Ascending aorta (tissue), 2 donors: ENCODE measurements at regions not wholly inside any gene's neighbourhood (a gene's known extent, or its start where the extent isn't known, plus 50 kb on each side); places are given as distances from the start of the nearest gene placed in this dataset.

Experiments
- DNase-seq, 2 donors: peaks; one replicate each; pipeline ENCODE4 v3.0.0-alpha.2; 2019; ENCODE audit warnings: low spot score in 2 of 2
- H3K27ac ChIP-seq, 2 donors: fragments of 200-600 bp; sonication (generic); one replicate each; pipeline ENCODE4 v1.5.1; 2016 to 2017; ENCODE audit warnings: mild to moderate bottlenecking in 1 of 2
- H3K27me3 ChIP-seq: fragments of 200-600 bp; sonication (generic); one replicate; pipeline ENCODE4 v1.5.1; 2017
- H3K36me3 ChIP-seq, 2 donors: fragments of 200-600 bp; sonication (generic); one replicate each; pipeline ENCODE4 v1.5.1; 2016
- H3K4me1 ChIP-seq, 2 donors: fragments of 200-600 bp; sonication (generic); one replicate each; pipeline ENCODE4 v1.5.1; 2016 to 2017; ENCODE audit warnings: mild to moderate bottlenecking in 1 of 2
- H3K4me3 ChIP-seq, 2 donors: fragments of 200-600 bp; sonication (generic); one replicate each; pipeline ENCODE4 v1.5.1; 2016 to 2017; ENCODE audit warnings: mild to moderate bottlenecking in 1 of 2
- H3K9me3 ChIP-seq, 2 donors: fragments of 200-600 bp; sonication (generic); one replicate each; pipeline ENCODE4 v1.5.1; 2016
- intact Hi-C: fragments of 100-400 bp; cut with DNase I; formaldehyde crosslinking; loops from one replicate; pipeline ENCODE4 v1.15.1; 2023
- TF ChIP-seq, protein P1 (sequence below), 3 experiments: fragments of 200-600 bp in 2 of 3; fragments of 450-650 bp in 1 of 3; sonication (generic) in 2 of 3; IDR thresholded peaks; one replicate each; pipeline ENCODE4 v1.5.1; 2016 to 2019; ENCODE audit warnings: antibody characterized with exemption in 3 of 3, mild to moderate bottlenecking in 1 of 3, moderate library complexity in 1 of 3

DNA sequence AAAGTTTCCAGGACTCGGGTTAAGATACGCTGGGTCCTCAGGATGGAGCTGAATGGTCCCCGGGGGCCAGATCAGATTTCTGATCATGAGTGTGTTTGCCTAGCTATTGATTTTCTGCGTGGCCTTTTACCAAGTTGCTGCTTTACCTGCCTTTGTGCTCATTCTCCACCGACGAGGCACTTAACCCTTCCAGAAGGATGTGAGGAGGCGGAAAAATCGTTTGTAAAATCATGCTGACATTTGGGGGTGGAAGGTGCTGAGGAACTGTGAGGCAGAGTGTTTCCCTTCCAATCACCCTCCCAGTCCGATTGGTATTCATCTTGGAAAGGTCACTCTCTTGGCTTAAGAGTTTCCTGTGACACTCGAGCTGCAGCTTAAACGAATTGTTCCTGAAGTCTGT lies 337.1 kb upstream of the KAZN start:
- H3K4me1 ChIP-seq: no peaks in the 10 kb centered on the region
- no peaks in the 10 kb centered on the region for H3K27me3 ChIP-seq
- TF ChIP-seq, protein P1, sequence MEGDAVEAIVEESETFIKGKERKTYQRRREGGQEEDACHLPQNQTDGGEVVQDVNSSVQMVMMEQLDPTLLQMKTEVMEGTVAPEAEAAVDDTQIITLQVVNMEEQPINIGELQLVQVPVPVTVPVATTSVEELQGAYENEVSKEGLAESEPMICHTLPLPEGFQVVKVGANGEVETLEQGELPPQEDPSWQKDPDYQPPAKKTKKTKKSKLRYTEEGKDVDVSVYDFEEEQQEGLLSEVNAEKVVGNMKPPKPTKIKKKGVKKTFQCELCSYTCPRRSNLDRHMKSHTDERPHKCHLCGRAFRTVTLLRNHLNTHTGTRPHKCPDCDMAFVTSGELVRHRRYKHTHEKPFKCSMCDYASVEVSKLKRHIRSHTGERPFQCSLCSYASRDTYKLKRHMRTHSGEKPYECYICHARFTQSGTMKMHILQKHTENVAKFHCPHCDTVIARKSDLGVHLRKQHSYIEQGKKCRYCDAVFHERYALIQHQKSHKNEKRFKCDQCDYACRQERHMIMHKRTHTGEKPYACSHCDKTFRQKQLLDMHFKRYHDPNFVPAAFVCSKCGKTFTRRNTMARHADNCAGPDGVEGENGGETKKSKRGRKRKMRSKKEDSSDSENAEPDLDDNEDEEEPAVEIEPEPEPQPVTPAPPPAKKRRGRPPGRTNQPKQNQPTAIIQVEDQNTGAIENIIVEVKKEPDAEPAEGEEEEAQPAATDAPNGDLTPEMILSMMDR (IDR thresholded peaks at IDR 0.05): no peak
- no peak overlapping the region for H3K4me3 ChIP-seq
- H3K27ac ChIP-seq: no peak overlapping the region
- no peaks in the 10 kb centered on the region for H3K9me3 ChIP-seq
- DNase-seq: no peak
- no peaks in the 10 kb centered on the region for H3K36me3 ChIP-seq
- intact Hi-C loops: no loop called here

DNA sequence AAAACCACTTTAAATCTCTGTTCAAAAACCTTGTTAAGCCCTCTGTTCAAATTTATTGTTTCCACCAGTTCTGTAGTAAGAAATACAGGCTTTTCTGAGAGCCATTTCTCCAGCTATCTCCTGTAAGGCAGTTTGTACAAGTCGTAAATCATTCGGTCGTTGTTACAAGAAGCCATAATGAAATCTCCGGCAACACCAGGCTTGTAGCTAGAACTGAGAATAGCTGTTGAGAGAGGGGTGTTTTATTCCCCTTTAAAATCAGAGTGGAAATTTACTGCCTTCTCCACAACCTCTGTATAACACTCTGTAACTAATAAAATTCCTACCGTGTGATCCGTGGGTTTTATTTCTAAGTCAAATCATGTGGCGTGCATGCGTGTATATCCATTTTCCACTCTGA lies 335.8 kb upstream of the KAZN start:
- DNase-seq: no peak
- H3K4me1 ChIP-seq: no peaks in the 10 kb centered on the region
- TF ChIP-seq, protein P1 (IDR thresholded peaks at IDR 0.05): no peak
- no peaks in the 10 kb centered on the region for H3K27me3 ChIP-seq
- H3K9me3 ChIP-seq: no peaks in the 10 kb centered on the region
- intact Hi-C loops: no loop called here
- no peak overlapping the region for H3K27ac ChIP-seq
- H3K4me3 ChIP-seq: no peak overlapping the region
- no peaks in the 10 kb centered on the region for H3K36me3 ChIP-seq

DNA sequence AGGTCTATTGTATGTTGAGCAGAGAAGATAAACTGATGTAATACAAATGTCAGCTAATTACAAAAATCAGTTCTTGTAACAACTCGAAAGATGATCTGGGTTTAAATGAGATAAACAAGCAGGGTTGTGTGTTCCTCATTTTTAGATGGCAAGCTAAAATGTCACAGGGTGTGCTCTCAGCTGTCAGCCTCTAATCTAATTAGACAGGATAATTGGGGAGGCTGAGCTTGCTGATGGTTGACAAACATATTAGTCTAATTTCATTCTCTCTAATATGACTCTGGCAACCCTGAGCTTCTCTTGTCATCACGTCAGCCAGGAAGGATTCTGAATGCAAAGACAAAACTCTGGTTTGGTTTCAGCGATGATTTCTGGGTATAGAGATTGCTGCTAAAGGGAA lies 335.3 kb upstream of the KAZN start:
- H3K27me3 ChIP-seq: no peaks in the 10 kb centered on the region
- H3K4me1 ChIP-seq: no peaks in the 10 kb centered on the region
- H3K27ac ChIP-seq: no peak overlapping the region
- H3K36me3 ChIP-seq: no peaks in the 10 kb centered on the region
- TF ChIP-seq, protein P1 (IDR thresholded peaks at IDR 0.05): no peak
- no peak overlapping the region for H3K4me3 ChIP-seq
- intact Hi-C loops: no loop called here
- H3K9me3 ChIP-seq: no peaks in the 10 kb centered on the region
- DNase-seq: no peak

DNA sequence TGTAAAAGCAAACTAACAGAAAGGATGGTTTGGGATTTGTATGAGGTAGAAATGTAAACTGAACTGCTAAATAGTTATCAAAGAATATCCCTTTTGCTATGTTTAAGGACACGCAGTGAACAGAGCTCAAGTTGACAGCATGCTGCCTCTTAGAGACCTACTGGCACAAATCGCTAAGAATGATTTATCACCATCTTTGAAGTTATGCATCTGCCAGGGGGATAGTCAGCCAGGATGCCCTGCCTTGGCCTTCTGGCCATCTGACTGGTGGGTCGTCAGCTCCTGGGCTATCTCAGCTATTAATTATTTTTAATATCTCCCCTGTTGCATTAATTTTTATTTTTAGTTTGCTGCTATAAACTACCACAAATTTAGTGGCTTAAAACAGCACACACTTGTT lies 334.8 kb upstream of the KAZN start:
- H3K9me3 ChIP-seq: no peaks in the 10 kb centered on the region
- TF ChIP-seq, protein P1 (IDR thresholded peaks at IDR 0.05): no peak
- intact Hi-C loops: no loop called here
- no peak overlapping the region for H3K4me3 ChIP-seq
- H3K4me1 ChIP-seq: no peaks in the 10 kb centered on the region
- H3K27me3 ChIP-seq: no peaks in the 10 kb centered on the region
- no peak for DNase-seq
- H3K27ac ChIP-seq: no peak overlapping the region
- no peaks in the 10 kb centered on the region for H3K36me3 ChIP-seq

DNA sequence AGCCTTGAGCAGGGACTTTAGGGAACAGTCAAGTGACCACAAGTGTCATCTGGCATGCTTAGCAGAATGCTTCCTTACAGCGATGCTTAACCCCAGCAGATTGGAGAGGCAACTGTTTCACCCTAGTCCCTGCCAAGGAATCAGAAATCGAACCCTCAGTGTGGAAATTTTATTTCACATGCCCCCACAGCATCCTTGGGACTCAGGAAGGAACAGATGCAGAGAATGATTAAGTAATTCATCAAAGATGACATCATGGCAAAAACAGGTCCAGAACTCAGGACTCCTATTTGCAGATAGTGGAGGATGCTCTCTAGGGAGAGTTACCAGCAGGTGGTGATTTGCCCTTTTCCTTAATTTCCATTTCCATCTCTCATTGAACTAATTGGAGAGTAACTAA lies 333.0 kb upstream of the KAZN start:
- H3K4me3 ChIP-seq: no peak overlapping the region
- H3K27ac ChIP-seq: no peak overlapping the region
- TF ChIP-seq, protein P1 (IDR thresholded peaks at IDR 0.05): no peak
- no peaks in the 10 kb centered on the region for H3K4me1 ChIP-seq
- H3K9me3 ChIP-seq: no peaks in the 10 kb centered on the region
- no peak for DNase-seq
- no peaks in the 10 kb centered on the region for H3K36me3 ChIP-seq
- intact Hi-C loops: no loop called here
- no peaks in the 10 kb centered on the region for H3K27me3 ChIP-seq

DNA sequence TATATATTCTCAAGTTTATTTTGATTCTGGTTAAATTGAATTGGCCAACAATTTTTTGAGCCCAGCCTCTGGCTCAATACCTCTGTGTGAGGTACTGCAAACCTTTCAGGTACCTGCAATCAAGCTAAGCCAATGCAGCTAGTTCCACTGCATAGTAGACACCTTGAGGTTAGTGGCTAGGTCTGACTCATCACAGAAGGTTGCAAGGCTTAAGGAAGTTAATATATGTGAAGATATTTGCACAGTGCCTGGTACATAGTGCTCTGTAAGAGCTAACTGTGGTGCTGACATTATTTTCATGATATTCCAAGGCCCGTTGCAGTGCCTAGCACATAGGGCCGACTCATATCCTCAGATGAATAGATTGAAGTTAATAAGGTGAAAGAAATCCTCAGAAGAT lies 330.5 kb upstream of the KAZN start:
- intact Hi-C loops: no loop called here
- no peaks in the 10 kb centered on the region for H3K27me3 ChIP-seq
- H3K9me3 ChIP-seq: peaks cover 0 to 4% of the 10 kb centered on the region in 2 donors
- no peaks in the 10 kb centered on the region for H3K4me1 ChIP-seq
- no peak overlapping the region for H3K4me3 ChIP-seq
- no peaks in the 10 kb centered on the region for H3K36me3 ChIP-seq
- no peak for DNase-seq
- no peak overlapping the region for H3K27ac ChIP-seq
- TF ChIP-seq, protein P1 (IDR thresholded peaks at IDR 0.05): no peak
